ENCODE measurements at regions not wholly inside any gene's neighbourhood (a gene's known extent, or its start where the extent isn't known, plus 50 kb on each side); places are given as distances from the start of the nearest gene placed in this dataset.
"Not testable (repeated sequence)": the region's sequence is repeated elsewhere in the genome, so short reads cannot be mapped to it uniquely, and the experiment has no call there.

DNA sequence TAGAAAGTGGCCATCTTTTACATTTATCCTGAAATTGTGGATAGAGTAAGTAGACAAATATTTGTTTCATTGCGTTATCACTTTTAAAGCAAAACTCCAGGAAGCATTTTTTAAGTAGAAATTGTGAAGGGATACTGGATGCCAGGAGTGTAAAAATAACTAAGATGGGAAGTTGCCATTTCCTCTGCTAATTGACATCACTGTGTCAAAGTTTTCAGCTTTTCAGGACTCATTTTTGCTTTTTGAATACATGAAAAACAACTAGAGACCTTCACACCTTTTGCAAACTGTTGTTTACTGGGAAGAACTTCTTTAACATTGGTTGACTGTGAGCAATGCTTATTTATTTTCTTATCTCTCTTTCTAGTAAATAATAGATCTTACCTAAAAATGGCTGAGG is 337.5 kb downstream of the NR2F1-AS1 start:
- no peak for DNase-seq (ENCODE audit: extremely low read depth in 1 of 11, low read depth in 9 of 11, low spot score in 4 of 11)

DNA sequence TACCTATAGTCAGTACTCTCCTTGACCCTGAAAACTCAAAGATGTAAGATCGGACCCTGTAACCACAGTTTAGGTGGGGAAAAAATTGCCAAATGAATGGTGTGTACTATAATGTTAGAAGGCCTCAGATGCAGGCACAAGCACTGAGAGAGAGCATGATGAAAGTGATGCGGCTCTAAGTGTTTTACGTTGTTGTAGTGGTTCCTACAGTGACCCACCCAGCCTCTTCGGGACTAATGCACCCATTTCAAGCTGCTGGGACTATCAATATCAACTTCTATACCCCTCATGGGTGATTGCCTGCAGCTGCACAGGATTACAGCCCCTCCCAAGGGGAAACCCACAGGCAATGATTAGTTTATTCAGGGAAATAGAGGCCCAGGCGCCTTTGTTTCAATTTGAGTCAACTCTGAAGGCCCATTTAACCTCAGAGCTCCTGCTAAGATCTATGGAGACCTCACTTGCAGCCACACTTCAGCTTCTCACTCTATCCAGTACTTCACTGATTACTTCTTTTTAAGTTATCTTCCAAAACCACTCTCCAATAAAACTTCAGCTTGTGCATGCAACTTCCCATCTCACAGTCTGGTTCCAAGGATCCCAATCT is 340.7 kb downstream of the NR2F1-AS1 start:
- DNase-seq (ENCODE audit: extremely low read depth in 1 of 11, low read depth in 9 of 11, low spot score in 4 of 11): no peak

DNA sequence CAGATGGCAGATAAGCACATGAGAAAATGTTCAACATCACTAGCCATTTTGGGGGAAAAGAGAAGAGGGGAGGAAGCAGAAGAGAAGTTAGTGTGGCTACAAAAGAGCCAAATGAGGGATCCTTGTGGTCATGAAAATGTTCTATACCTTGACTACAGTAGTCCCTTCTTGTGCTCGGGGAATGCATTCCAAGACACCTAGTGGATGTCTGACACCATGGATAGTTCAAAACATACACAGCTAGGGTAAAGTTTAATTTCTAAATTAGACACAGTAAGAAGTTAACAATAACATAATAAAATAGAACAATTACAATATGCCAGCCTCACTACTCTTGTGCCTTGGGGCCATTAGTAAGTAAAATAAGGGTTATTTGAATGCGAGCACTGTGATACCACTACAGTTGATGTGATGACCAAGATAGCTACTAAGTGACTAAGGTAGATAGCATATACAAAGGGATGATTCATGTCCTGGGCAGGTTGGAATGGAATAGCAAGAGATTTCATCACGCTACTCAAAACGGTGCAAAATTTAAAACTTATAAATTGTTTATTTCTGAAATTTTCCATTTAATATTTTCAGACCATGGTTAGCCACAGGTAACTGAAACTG is 344.1 kb downstream of the NR2F1-AS1 start:
- no peak for DNase-seq (ENCODE audit: extremely low read depth in 1 of 11, low read depth in 9 of 11, low spot score in 4 of 11)

- no peak for DNase-seq (ENCODE audit: extremely low read depth in 1 of 11, low read depth in 9 of 11, low spot score in 4 of 11)
Observed at GRCh38 chr5:93235761-93236160, 345.3 kb downstream of the NR2F1-AS1 start.

GRCh38 chr5:93226202-93226735 is 354.8 kb downstream of the NR2F1-AS1 start:
- no peak for DNase-seq (ENCODE audit: extremely low read depth in 1 of 11, low read depth in 9 of 11, low spot score in 4 of 11)

GRCh38 chr5:93225748-93226147 is 355.3 kb downstream of the NR2F1-AS1 start:
- DNase-seq (ENCODE audit: extremely low read depth in 1 of 11, low read depth in 9 of 11, low spot score in 4 of 11): no peak

GRCh38 chr5:93224624-93225023 is 356.4 kb downstream of the NR2F1-AS1 start:
- no peak for DNase-seq (ENCODE audit: extremely low read depth in 1 of 11, low read depth in 9 of 11, low spot score in 4 of 11)

- DNase-seq (ENCODE audit: extremely low read depth in 1 of 11, low read depth in 9 of 11, low spot score in 4 of 11): no peak
Observed at GRCh38 chr5:93221773-93222172, 359.2 kb downstream of the NR2F1-AS1 start.

DNA sequence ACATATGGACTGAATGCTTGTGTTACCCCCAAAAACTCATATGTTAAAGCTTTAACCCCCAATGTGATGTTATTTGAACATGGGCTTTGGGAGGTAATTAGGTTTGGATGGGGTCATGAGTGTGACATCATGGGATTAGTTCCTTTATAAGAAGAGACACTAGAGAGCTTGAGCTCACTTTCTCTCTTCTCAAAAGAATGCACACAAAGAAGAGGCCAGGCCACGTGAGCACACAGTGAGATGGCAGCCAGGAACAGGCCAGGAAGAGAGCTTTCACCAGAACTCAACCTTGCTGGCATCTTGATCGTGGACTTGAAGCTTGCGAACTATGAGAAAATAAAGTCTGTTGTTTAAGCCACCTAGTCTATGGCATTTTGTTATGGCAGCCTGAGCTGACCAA is 360.6 kb downstream of the NR2F1-AS1 start:
- no peak for DNase-seq (ENCODE audit: extremely low read depth in 1 of 11, low read depth in 9 of 11, low spot score in 4 of 11)

DNA sequence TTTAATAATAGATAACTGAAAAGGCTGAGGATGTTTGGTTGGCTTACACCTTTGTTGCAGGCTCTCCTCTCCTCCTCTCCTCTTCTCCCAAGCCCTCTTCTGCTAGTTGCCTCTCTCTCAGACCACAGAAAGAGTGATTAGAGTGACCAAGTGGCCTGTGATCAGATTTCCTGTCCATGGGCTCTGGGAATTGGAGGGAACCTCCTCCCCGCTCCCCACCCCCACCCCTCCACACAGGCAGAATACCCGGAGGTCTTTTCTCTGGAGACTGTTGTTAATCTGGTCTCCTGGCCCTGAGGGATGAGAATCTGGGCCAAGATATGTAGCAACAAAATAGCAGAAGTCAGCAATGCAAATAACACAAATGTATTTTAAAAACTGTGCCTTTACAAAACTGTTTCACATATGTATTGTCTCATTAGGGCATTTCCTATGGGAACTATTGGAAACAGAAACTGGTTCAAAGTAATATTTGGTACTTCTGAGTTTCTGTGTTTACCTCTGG is 361.3 kb downstream of the NR2F1-AS1 start:
- DNase-seq (ENCODE audit: extremely low read depth in 1 of 11, low read depth in 9 of 11, low spot score in 4 of 11): no peak

DNA sequence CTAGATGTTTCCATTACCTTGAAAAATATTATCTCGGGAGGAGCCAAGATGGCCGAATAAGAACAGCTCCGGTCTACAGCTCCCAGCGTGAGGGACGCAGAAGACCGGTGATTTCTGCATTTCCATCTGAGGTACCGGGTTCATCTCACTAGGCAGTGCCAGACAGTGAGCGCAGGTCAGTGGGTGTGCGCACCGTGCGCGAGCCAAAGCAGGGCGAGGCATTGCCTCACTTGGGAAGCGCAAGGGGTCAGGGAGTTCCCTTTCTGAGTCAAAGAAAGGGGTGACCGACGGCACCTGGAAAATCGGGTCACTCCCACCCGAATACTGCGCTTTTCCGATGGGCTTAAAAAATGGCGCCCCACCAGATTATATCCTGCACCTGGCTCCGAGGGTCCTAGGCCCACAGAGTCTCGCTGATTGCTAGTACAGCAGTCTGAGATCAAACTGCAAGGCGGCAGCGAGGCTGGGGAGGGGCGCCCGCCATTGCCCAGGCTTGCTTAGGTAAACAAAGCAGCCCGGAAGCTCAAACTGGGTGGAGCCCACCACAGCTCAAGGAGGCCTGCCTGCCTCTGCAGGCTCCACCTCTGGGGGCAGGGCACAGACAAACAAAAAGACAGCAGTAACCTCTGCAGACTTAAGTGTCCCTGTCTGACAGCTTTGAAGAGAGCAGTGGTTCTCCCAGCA is 367.8 kb downstream of the NR2F1-AS1 start:
- not testable (repeated sequence) for DNase-seq (ENCODE audit: extremely low read depth in 1 of 11, low read depth in 9 of 11, low spot score in 4 of 11)

DNA sequence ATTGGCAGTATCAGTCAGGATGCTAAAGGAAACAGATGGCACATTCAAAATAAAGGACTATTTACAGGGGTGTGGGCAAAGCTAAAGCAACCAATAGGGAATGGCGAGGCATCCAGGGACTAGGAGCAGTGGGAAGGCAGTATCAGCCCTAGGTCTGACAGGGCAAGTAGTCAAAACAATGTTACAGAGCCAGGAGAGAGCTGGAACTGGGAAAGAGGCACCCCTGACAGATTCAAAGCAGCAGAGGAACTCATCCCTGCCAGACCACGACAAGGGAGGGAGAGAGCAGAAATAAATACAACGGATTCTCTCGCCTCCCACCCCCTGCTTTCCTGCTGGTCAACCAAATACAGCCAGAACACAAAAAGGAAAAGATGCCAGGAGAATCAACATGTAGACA is 371.5 kb downstream of the NR2F1-AS1 start:
- no peak for DNase-seq (ENCODE audit: extremely low read depth in 1 of 11, low read depth in 9 of 11, low spot score in 4 of 11)

DNA sequence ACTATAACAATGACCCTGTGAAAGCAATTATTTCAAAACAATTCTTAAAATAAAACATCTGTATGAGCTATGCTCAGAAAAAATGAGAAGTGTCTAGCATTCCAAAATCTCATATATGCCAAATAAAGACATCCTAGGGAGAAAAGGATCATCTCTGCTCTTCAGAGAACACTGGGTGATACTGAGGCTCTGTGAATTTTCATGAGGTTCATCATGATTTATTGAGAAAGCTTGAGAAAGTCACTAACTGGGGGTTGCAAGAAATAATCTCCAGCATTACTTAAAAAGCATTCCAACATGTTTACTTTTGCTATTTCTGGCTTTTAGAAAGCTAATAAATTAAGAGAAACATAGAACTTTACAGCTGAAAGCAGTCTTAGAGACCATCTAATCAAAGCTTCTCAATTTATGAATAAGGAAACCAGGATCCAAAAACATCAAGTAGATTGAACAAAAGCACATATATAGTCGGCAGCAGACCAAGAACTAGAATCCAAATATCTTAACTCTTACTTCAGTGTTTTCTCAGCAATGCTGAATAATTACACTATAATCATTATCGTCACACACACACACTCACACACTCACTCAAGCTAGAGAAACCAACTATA is 372.8 kb downstream of the NR2F1-AS1 start:
- DNase-seq (ENCODE audit: extremely low read depth in 1 of 11, low read depth in 9 of 11, low spot score in 4 of 11): peak in 9 of 11 donors; percentile 25 to 79 (median 57)

GRCh38 chr5:93206203-93206602 is 374.8 kb downstream of the NR2F1-AS1 start:
- DNase-seq (ENCODE audit: extremely low read depth in 1 of 11, low read depth in 9 of 11, low spot score in 4 of 11): no peak

DNA sequence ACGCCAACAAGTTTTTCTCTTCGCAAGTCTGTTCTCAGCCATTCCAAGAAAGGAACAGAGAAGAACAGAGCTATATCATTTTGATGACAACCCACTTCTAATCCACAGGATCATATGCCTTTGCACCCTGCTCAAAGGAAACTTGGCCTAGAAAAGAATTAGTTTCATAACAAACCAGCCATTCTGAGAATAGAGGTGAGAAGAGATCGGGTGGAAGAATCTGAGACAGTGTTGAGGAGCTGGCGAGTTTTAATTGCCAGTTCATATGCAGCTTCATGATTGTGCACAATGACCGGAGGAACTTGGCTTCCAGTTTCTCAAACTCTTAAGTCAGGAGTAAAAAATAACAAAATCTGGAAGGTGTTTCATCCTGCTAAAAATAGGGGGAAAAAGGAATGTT is 380.0 kb downstream of the NR2F1-AS1 start:
- no peak for DNase-seq (ENCODE audit: extremely low read depth in 1 of 11, low read depth in 9 of 11, low spot score in 4 of 11)

DNA sequence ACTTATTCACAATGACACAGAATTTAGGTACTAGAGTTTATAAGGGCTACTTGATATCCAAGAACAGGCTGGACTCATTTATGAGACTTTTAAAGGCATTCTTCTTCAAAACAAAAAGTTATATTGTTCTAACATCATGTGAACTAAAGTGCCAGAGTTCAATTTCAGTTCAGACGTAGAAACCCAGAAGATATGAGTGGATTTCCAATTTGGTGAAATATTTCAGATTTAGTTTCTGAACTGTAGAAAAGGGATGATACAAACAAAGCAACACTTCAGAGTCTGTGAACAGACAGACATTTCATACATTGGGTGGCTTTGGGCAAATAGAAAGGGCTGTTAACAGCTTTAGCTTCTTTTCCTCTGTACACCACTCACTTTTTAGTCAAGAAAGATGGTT is 384.0 kb downstream of the NR2F1-AS1 start:
- DNase-seq (ENCODE audit: extremely low read depth in 1 of 11, low read depth in 9 of 11, low spot score in 4 of 11): no peak

- DNase-seq (ENCODE audit: extremely low read depth in 1 of 11, low read depth in 9 of 11, low spot score in 4 of 11): peak in 5 of 11 donors; percentile 40 to 60 (median 57)
Observed at GRCh38 chr5:93193431-93194347, 387.3 kb downstream of the NR2F1-AS1 start.

- no peak for DNase-seq (ENCODE audit: extremely low read depth in 1 of 11, low read depth in 9 of 11, low spot score in 4 of 11)
Observed at GRCh38 chr5:93192683-93193082, 388.3 kb downstream of the NR2F1-AS1 start.

- no peak for DNase-seq (ENCODE audit: extremely low read depth in 1 of 11, low read depth in 9 of 11, low spot score in 4 of 11)
Observed at GRCh38 chr5:93192087-93192486, 388.9 kb downstream of the NR2F1-AS1 start.

Data from renal cortex interstitium (tissue), 11 donors.